ENCODE measurements at regions not wholly inside any gene's neighbourhood (a gene's known extent, or its start where the extent isn't known, plus 50 kb on each side); places are given as distances from the start of the nearest gene placed in this dataset.

DNA sequence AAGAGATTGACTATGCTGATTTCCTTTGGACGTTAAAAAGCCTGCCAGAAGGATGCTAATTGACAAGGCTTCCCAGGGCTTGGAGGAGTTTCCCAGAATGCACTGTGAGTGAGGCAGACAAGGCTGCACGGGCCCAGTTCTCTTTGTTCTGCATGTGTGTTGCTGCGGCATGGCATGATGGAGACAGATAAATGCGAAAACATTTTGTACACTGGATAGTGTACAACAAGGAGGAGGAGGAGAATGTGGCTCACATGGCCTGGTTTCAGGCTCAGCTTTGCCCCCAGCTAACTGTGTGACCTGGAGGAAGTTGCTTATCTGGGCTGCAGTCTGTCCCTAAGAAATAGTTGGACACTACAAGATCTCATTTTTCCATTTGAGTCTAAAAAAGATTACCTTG is 135.5 kb upstream of the CPEB4 start:
- ChIA-PET CTCF (interaction anchor here (0.7 kb wide), 1 partner anchor 93 kb away, joined by 3 read pairs; no protein-coding TSS in a partner anchor), POLR2A (ENCODE audit: unreplicated experiment) (no interaction called here)
- Histone ChIP-seq H3K79me1 (ENCODE audit: low read depth in 1 of 2, low read length in 2 of 2) (no peaks in the 10 kb centered on the region), H2BK20ac (ENCODE audit: low read depth, low read length) (no peak overlapping the region), H2BK15ac (ENCODE audit: low read depth, low read length) (no peak overlapping the region), H3K23ac (ENCODE audit: low read depth, low read length) (no peak overlapping the region), H2AK5ac (ENCODE audit: low read depth, low read length) (no peak overlapping the region), H4K8ac (ENCODE audit: low read depth in 2 of 2, low read length in 2 of 2) (no peak overlapping the region; a peak in 1 of 4 replicates), H3K4me2 (ENCODE audit: low read depth, low read length) (no peak overlapping the region), H2AK9ac (replicated peaks; ENCODE audit: low read depth, low read length, poor library complexity) (no peak overlapping the region), H3K27me3 (ENCODE audit: control insufficient read depth, insufficient read depth, low read length) (peaks cover 2% of the 10 kb centered on the region), H3K9me3 (ENCODE audit: control insufficient read depth, insufficient read depth, low read length) (no peaks in the 10 kb centered on the region), H2BK120ac (ENCODE audit: low read depth, low read length) (no peak overlapping the region), H3K4ac (ENCODE audit: low read depth, low read length) (no peak overlapping the region), H3K56ac (ENCODE audit: extremely low read depth, insufficient read depth, low read length) (no peak overlapping the region), H3K4me3 (ENCODE audit: insufficient read depth, low read depth, low read length) (no peak overlapping the region), H3K9ac (ENCODE audit: low read depth, low read length) (no peak overlapping the region), H3K27ac (ENCODE audit: insufficient read depth, low read length) (no peak overlapping the region), H3K14ac (replicated peaks; ENCODE audit: low read depth, low read length) (no peak overlapping the region), H4K20me1 (ENCODE audit: insufficient read depth, low read length) (no peaks in the 10 kb centered on the region), H3K4me1 (ENCODE audit: control insufficient read depth, insufficient read depth, low read length) (peaks cover 3% of the 10 kb centered on the region; the same call in 1 of the 2 replicates), H4K5ac (ENCODE audit: low read depth, low read length) (no peak overlapping the region), H2AFZ (replicated peaks; ENCODE audit: low read length, poor library complexity) (no peak overlapping the region), H2BK5ac (ENCODE audit: low read depth, low read length, poor library complexity, severe bottlenecking) (no peak overlapping the region), H4K91ac (ENCODE audit: insufficient read depth, low read depth, low read length) (no peak overlapping the region), H3K18ac (ENCODE audit: low read depth, low read length) (no peak overlapping the region), H3K9me1 (ENCODE audit: insufficient read depth, low read length) (no peaks in the 10 kb centered on the region), H3K36me3 (ENCODE audit: control insufficient read depth, insufficient read depth, low read length) (no peaks in the 10 kb centered on the region)
- in situ Hi-C loops (cut with MboI; ENCODE audit: low sequenced_read_pairs): no loop called here
- intact Hi-C loops (cut with micrococcal nuclease): no loop called here
- DNase-seq (no peak), ATAC-seq (ENCODE audit: low read depth) (no peak)
- WGBS, 2 experiments (ENCODE audit: extremely low coverage in 2 of 2, insufficient read length in 1 of 2): no CpG with 5 or more reads among the region's 4 CpGs
- TF ChIP-seq, protein P1, sequence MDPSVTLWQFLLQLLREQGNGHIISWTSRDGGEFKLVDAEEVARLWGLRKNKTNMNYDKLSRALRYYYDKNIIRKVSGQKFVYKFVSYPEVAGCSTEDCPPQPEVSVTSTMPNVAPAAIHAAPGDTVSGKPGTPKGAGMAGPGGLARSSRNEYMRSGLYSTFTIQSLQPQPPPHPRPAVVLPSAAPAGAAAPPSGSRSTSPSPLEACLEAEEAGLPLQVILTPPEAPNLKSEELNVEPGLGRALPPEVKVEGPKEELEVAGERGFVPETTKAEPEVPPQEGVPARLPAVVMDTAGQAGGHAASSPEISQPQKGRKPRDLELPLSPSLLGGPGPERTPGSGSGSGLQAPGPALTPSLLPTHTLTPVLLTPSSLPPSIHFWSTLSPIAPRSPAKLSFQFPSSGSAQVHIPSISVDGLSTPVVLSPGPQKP (IDR thresholded peaks at IDR 0.05; ENCODE audit: borderline replicate concordance, low read depth, low read length): no peak
- no peak for TF ChIP-seq CEBPB (IDR thresholded peaks at IDR 0.05; ENCODE audit: low read depth, low read length)
- no peak for TF ChIP-seq RFX5 (IDR thresholded peaks at IDR 0.05; ENCODE audit: low read depth, low read length)
- TF ChIP-seq, protein P2, sequence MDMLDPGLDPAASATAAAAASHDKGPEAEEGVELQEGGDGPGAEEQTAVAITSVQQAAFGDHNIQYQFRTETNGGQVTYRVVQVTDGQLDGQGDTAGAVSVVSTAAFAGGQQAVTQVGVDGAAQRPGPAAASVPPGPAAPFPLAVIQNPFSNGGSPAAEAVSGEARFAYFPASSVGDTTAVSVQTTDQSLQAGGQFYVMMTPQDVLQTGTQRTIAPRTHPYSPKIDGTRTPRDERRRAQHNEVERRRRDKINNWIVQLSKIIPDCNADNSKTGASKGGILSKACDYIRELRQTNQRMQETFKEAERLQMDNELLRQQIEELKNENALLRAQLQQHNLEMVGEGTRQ (IDR thresholded peaks at IDR 0.05; ENCODE audit: low read depth, low read length): no peak
- no peak for TF ChIP-seq SMC3 (IDR thresholded peaks at IDR 0.05; ENCODE audit: low read depth, low read length)
- no peak for TF ChIP-seq NFE2L2 (IDR thresholded peaks at IDR 0.05; ENCODE audit: low read depth, low read length)
- no peak for TF ChIP-seq RCOR1 (IDR thresholded peaks at IDR 0.05; ENCODE audit: insufficient replicate concordance, low read length)
- no peak for TF ChIP-seq MAFK (IDR thresholded peaks at IDR 0.05; ENCODE audit: low read depth, low read length)
- no peak for TF ChIP-seq FOS (IDR thresholded peaks at IDR 0.05; ENCODE audit: low read depth, low read length)
- TF ChIP-seq BHLHE40 (IDR thresholded peaks at IDR 0.05; ENCODE audit: low read depth, low read length): no peak
- no peak for TF ChIP-seq CHD1 (IDR thresholded peaks at IDR 0.05; ENCODE audit: low read depth, low read length)
- TF ChIP-seq MXI1 (IDR thresholded peaks at IDR 0.05; ENCODE audit: borderline replicate concordance, low read depth, low read length): no peak
- TF ChIP-seq, protein P3, sequence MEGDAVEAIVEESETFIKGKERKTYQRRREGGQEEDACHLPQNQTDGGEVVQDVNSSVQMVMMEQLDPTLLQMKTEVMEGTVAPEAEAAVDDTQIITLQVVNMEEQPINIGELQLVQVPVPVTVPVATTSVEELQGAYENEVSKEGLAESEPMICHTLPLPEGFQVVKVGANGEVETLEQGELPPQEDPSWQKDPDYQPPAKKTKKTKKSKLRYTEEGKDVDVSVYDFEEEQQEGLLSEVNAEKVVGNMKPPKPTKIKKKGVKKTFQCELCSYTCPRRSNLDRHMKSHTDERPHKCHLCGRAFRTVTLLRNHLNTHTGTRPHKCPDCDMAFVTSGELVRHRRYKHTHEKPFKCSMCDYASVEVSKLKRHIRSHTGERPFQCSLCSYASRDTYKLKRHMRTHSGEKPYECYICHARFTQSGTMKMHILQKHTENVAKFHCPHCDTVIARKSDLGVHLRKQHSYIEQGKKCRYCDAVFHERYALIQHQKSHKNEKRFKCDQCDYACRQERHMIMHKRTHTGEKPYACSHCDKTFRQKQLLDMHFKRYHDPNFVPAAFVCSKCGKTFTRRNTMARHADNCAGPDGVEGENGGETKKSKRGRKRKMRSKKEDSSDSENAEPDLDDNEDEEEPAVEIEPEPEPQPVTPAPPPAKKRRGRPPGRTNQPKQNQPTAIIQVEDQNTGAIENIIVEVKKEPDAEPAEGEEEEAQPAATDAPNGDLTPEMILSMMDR (conservative IDR thresholded peaks at IDR 0.05; ENCODE audit: low read depth, low read length): no peak
- no peak for TF ChIP-seq MAZ (IDR thresholded peaks at IDR 0.05; ENCODE audit: borderline replicate concordance, low read depth, low read length)
- no TSS peak for BruUV-seq (replicated peaks)
- dilution Hi-C loops (cut with HindIII; ENCODE audit: low sequenced_read_pairs, unreplicated experiment): no loop called here
